ENCODE measurements at regions not wholly inside any gene's neighbourhood (a gene's known extent, or its start where the extent isn't known, plus 50 kb on each side); places are given as distances from the start of the nearest gene placed in this dataset.

DNA sequence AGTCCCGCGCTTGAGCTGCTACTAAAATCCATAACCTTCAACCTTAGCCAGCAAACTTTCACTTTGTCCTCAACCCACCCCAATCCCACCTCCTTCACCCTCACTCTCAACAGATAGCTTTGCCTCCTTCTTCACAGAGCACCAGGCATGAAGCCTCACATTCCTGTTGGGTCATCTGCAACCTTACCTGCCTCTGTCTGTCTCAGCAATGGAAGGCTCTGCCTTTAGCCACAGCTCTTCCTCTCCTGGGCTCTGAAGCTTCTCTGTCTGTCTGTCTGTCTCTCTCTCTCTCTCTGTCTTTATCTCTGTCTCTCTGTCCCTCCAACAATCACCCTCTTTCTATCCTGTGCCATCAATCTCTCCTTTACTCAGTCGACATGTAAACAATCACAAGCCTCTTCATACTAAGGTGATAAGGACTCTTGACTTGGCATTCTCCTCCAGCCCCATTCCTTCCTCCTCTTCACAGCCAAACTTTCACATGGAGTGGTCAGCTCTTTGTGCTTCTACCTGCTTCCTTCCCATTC, 220.8 kb downstream of the SPTSSA start (continued):
- no peak for TF ChIP-seq RORB (CRISPR knock-in tag; IDR thresholded peaks at IDR 0.05)
- no peak for TF ChIP-seq TEAD1 (CRISPR knock-in tag; IDR thresholded peaks at IDR 0.05)
- TF ChIP-seq ZBTB21 (CRISPR knock-in tag; IDR thresholded peaks at IDR 0.05; ENCODE audit: borderline replicate concordance) = no peak
- TF ChIP-seq NR2C2 (CRISPR knock-in tag; IDR thresholded peaks at IDR 0.05) = no peak
- TF ChIP-seq ETV6 (CRISPR knock-in tag; IDR thresholded peaks at IDR 0.05) = no peak
- TF ChIP-seq CREM (CRISPR knock-in tag; IDR thresholded peaks at IDR 0.05) = no peak
- no peak for TF ChIP-seq IRF2 (CRISPR knock-in tag; IDR thresholded peaks at IDR 0.05; ENCODE audit: borderline replicate concordance, low read depth)
- no peak for TF ChIP-seq SMAD3 (CRISPR knock-in tag; IDR thresholded peaks at IDR 0.05; ENCODE audit: borderline replicate concordance)

- no peaks in the 10 kb centered on the region for H3K9me3 Mint-ChIP-seq
- CTCF ChIA-PET = no interaction called here
- TF ChIP-seq FOXP4 (CRISPR knock-in tag; IDR thresholded peaks at IDR 0.05) = no peak
- no peak for TF ChIP-seq JAZF1 (CRISPR knock-in tag; IDR thresholded peaks at IDR 0.05)
- no peak for TF ChIP-seq PRRX2 (CRISPR knock-in tag; IDR thresholded peaks at IDR 0.05)
- TF ChIP-seq, protein P1, sequence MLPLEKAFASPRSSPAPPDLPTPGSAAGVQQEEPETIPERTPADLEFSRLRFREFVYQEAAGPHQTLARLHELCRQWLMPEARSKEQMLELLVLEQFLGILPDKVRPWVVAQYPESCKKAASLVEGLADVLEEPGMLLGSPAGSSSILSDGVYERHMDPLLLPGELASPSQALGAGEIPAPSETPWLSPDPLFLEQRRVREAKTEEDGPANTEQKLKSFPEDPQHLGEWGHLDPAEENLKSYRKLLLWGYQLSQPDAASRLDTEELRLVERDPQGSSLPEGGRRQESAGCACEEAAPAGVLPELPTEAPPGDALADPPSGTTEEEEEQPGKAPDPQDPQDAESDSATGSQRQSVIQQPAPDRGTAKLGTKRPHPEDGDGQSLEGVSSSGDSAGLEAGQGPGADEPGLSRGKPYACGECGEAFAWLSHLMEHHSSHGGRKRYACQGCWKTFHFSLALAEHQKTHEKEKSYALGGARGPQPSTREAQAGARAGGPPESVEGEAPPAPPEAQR (CRISPR knock-in tag; IDR thresholded peaks at IDR 0.05) = no peak
- TF ChIP-seq TCF7 (CRISPR knock-in tag; IDR thresholded peaks at IDR 0.05; ENCODE audit: low read depth) = no peak
- no peak for TF ChIP-seq STAT6 (CRISPR knock-in tag; conservative IDR thresholded peaks at IDR 0.05; ENCODE audit: low read depth)
- no peak for TF ChIP-seq MYBL2 (CRISPR knock-in tag; IDR thresholded peaks at IDR 0.05)
- TF ChIP-seq TEAD1 (CRISPR knock-in tag; IDR thresholded peaks at IDR 0.05) = no peak
- no peak for TF ChIP-seq ZNF138 (CRISPR knock-in tag; conservative IDR thresholded peaks at IDR 0.05)
- no peak for TF ChIP-seq SMAD4 (CRISPR knock-in tag; IDR thresholded peaks at IDR 0.05)
- no peak for TF ChIP-seq NFYB (CRISPR knock-in tag; conservative IDR thresholded peaks at IDR 0.05; ENCODE audit: low read depth)
- TF ChIP-seq KAT7 (CRISPR knock-in tag; IDR thresholded peaks at IDR 0.05; ENCODE audit: borderline replicate concordance) = no peak
- TF ChIP-seq, protein P2, sequence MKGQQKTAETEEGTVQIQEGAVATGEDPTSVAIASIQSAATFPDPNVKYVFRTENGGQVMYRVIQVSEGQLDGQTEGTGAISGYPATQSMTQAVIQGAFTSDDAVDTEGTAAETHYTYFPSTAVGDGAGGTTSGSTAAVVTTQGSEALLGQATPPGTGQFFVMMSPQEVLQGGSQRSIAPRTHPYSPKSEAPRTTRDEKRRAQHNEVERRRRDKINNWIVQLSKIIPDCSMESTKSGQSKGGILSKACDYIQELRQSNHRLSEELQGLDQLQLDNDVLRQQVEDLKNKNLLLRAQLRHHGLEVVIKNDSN (CRISPR knock-in tag; IDR thresholded peaks at IDR 0.05) = no peak
- POLR2A ChIA-PET = no interaction called here
- no peaks in the 10 kb centered on the region for H3K4me1 Mint-ChIP-seq
- no peak overlapping the region for H3K27ac Mint-ChIP-seq
- no peak for ATAC-seq
- H3K4me3 Mint-ChIP-seq = no peak overlapping the region
- H3K27me3 Mint-ChIP-seq (ENCODE audit: low read depth) = no peaks in the 10 kb centered on the region; the same call in 1 of the 2 replicates
- no peak for DNase-seq (ENCODE audit: low spot score)
- no peaks in the 10 kb centered on the region for H3K36me3 Mint-ChIP-seq
Measured at GRCh38 chr14:34238610-34239009, 223.4 kb downstream of the SPTSSA start.
